ENCODE measurements at regions not wholly inside any gene's neighbourhood (a gene's known extent, or its start where the extent isn't known, plus 50 kb on each side); places are given as distances from the start of the nearest gene placed in this dataset.

- Histone ChIP-seq H3K9me2 (ENCODE audit: insufficient read depth, low read length) (no peaks in the 10 kb centered on the region), H3K27me3 (ENCODE audit: insufficient read depth, low read depth, low read length) (no peaks in the 10 kb centered on the region), H3K79me2 (replicated peaks; ENCODE audit: insufficient read depth, low read length) (no peaks in the 10 kb centered on the region), H3F3A (ENCODE audit: insufficient read depth, low read length, poor library complexity, severe bottlenecking) (no peaks in the 10 kb centered on the region), H4K20me1 (ENCODE audit: insufficient read depth) (no peaks in the 10 kb centered on the region), H3K27ac (ENCODE audit: low read length) (no peak overlapping the region), H3K4me3 (ENCODE audit: low read length) (no peak overlapping the region), H3K36me3 (ENCODE audit: insufficient read depth, low read length) (no peaks in the 10 kb centered on the region), H3K9ac (ENCODE audit: low read length) (no peak overlapping the region), H3K4me2 (ENCODE audit: low read length) (no peak overlapping the region), H2AFZ (ENCODE audit: low read depth, low read length) (no peak overlapping the region), H3K9me3 (ENCODE audit: low read length) (no peaks in the 10 kb centered on the region)
- TF ChIP-seq RAD21 (conservative IDR thresholded peaks at IDR 0.05): no peak
- no peak for TF ChIP-seq CTCF (IDR thresholded peaks at IDR 0.05; ENCODE audit: poor library complexity, severe bottlenecking)
- no peak for TF ChIP-seq MXI1 (conservative IDR thresholded peaks at IDR 0.05; ENCODE audit: poor library complexity, severe bottlenecking)
- no peak for TF ChIP-seq EZH2 (IDR thresholded peaks at IDR 0.05; ENCODE audit: borderline replicate concordance, insufficient read depth, low read length, poor library complexity, severe bottlenecking)
- TF ChIP-seq TAF1 (IDR thresholded peaks at IDR 0.05; ENCODE audit: low read depth): no peak
- TF ChIP-seq POLR2AphosphoS5 (IDR thresholded peaks at IDR 0.05): no peak
- no peak for TF ChIP-seq SMC3 (conservative IDR thresholded peaks at IDR 0.05; ENCODE audit: poor library complexity)
- no peak for TF ChIP-seq REST (IDR thresholded peaks at IDR 0.05; ENCODE audit: borderline replicate concordance)
These were observed 1344.0 kb upstream of the RAG2 start for GRCh38 chr11:37942081-37942480.

- Histone ChIP-seq H3K27me3 (ENCODE audit: insufficient read depth, low read depth, low read length) (no peaks in the 10 kb centered on the region), H3K4me3 (ENCODE audit: low read length) (no peak overlapping the region), H3F3A (ENCODE audit: insufficient read depth, low read length, poor library complexity, severe bottlenecking) (no peaks in the 10 kb centered on the region), H3K27ac (ENCODE audit: low read length) (no peak overlapping the region), H4K20me1 (ENCODE audit: insufficient read depth) (no peaks in the 10 kb centered on the region), H3K4me2 (ENCODE audit: low read length) (no peak overlapping the region), H3K9me2 (ENCODE audit: insufficient read depth, low read length) (no peaks in the 10 kb centered on the region), H2AFZ (ENCODE audit: low read depth, low read length) (no peak overlapping the region), H3K79me2 (replicated peaks; ENCODE audit: insufficient read depth, low read length) (no peaks in the 10 kb centered on the region), H3K36me3 (ENCODE audit: insufficient read depth, low read length) (no peaks in the 10 kb centered on the region), H3K9me3 (ENCODE audit: low read length) (no peaks in the 10 kb centered on the region), H3K9ac (ENCODE audit: low read length) (no peak overlapping the region)
- TF ChIP-seq EZH2 (IDR thresholded peaks at IDR 0.05; ENCODE audit: borderline replicate concordance, insufficient read depth, low read length, poor library complexity, severe bottlenecking): no peak
- TF ChIP-seq SMC3 (conservative IDR thresholded peaks at IDR 0.05; ENCODE audit: poor library complexity): no peak
- TF ChIP-seq POLR2AphosphoS5 (IDR thresholded peaks at IDR 0.05): no peak
- TF ChIP-seq CTCF (IDR thresholded peaks at IDR 0.05; ENCODE audit: poor library complexity, severe bottlenecking): no peak
- no peak for TF ChIP-seq RAD21 (conservative IDR thresholded peaks at IDR 0.05)
- no peak for TF ChIP-seq MXI1 (conservative IDR thresholded peaks at IDR 0.05; ENCODE audit: poor library complexity, severe bottlenecking)
- TF ChIP-seq TAF1 (IDR thresholded peaks at IDR 0.05; ENCODE audit: low read depth): no peak
- no peak for TF ChIP-seq EP300 (conservative IDR thresholded peaks at IDR 0.05; ENCODE audit: poor library complexity, severe bottlenecking)
- TF ChIP-seq REST (IDR thresholded peaks at IDR 0.05; ENCODE audit: borderline replicate concordance): no peak
These were observed 1331.1 kb upstream of the RAG2 start for GRCh38 chr11:37929100-37929653.
